Endothelial cell of umbilical vein (primary cell): ENCODE measurements at regions not wholly inside any gene's neighbourhood (a gene's known extent, or its start where the extent isn't known, plus 50 kb on each side); places are given as distances from the start of the nearest gene placed in this dataset.

Source experiments
- BruUV-seq: library from RNA; stranded (reverse); fragments of 400-500 nt; replicated peaks from 2 replicates; lab custom pipeline; 2021; lab: Mats Ljungman, UMichigan
- CTCF ChIA-PET: fragments of 300-600, 350-600 bp; sonication (Branson Sonifier 250); formaldehyde crosslinking; loops from one replicate; lab custom pipeline; 2021; ENCODE audit warnings: antibody characterized with exemption, inconsistent platforms; lab: Charles Lee
- POLR2A ChIA-PET: fragments of 300-600, 350-600 bp; sonication (Branson Sonifier 250); formaldehyde crosslinking; loops from one replicate; lab custom pipeline; 2021; ENCODE audit warnings: antibody characterized with exemption, inconsistent platforms; lab: Charles Lee
- DNase-seq: peaks from one replicate; pipeline ENCODE4 v3.0.0-alpha.2; 2011; ENCODE audit warnings: low read depth, low spot score
- FAIRE-seq: peaks from 2 replicates; lab custom pipeline; 2011; peaks lifted over from hg19 to GRCh38; lab: Jason Lieb, UNC
- H2AFZ ChIP-seq: 2 replicates; pipeline ENCODE4 v1.6.0; 2012; ENCODE audit warnings: low read depth, low read length, control low read depth, inconsistent platforms
- H3K27ac ChIP-seq: 2 replicates; pipeline ENCODE4 v1.5.1; 2011; ENCODE audit warnings: low read depth, mild to moderate bottlenecking, control low read depth, low read length, moderate library complexity; ENCODE audit not compliant: insufficient read depth
- H3K27me3 ChIP-seq, 2 experiments: 2 replicates each; pipeline versions ENCODE4 v1.6.0 to v1.6.1; 2011; ENCODE audit warnings: low read length in 2 of 2, mixed read lengths in 1 of 2; ENCODE audit not compliant: control insufficient read depth in 2 of 2, insufficient read depth in 2 of 2
- H3K36me3 ChIP-seq, 2 experiments: 2 replicates in 1 of 2; 3 replicates in 1 of 2; pipeline ENCODE4 v1.5.1; 2011; ENCODE audit warnings: low read length in 2 of 2, mild to moderate bottlenecking in 1 of 2, moderate library complexity in 1 of 2; ENCODE audit not compliant: control insufficient read depth in 2 of 2, insufficient read depth in 2 of 2; ENCODE audit errors: extremely low read depth in 1 of 2
- H3K4me1 ChIP-seq: 3 replicates; pipeline ENCODE4 v1.5.1; 2011; ENCODE audit warnings: mild to moderate bottlenecking, low read length; ENCODE audit not compliant: control insufficient read depth, insufficient read depth; ENCODE audit errors: extremely low read depth
- H3K4me2 ChIP-seq: 2 replicates; pipeline ENCODE4 v1.6.1; 2011; ENCODE audit warnings: low read length, control low read depth, mixed read lengths; ENCODE audit not compliant: insufficient read depth
- H3K4me3 ChIP-seq, 3 experiments: fragments of 200-600 bp in 1 of 3; sonication (generic), shearing (Covaris generic) in 1 of 3; replicated peaks in 1 of 3; 2 replicates each; pipeline ENCODE4 v1.5.1; 2011 to 2016; ENCODE audit warnings: control low read depth in 3 of 3, low read length in 3 of 3, mild to moderate bottlenecking in 2 of 3, inconsistent platforms in 1 of 3, low read depth in 1 of 3, moderate library complexity in 1 of 3; ENCODE audit not compliant: insufficient read depth in 1 of 3
- H3K79me2 ChIP-seq: 2 replicates; pipeline ENCODE4 v1.6.0; 2012; ENCODE audit warnings: low read length, inconsistent platforms; ENCODE audit not compliant: control insufficient read depth, insufficient read depth
- H3K9ac ChIP-seq: replicated peaks from 2 replicates; pipeline ENCODE3; 2011; ENCODE audit warnings: low read length, control low read depth; ENCODE audit not compliant: insufficient read depth; ENCODE audit errors: extremely low read depth
- H3K9me1 ChIP-seq: replicated peaks from 3 replicates; pipeline ENCODE4 v1.6.0; 2011; ENCODE audit warnings: mild to moderate bottlenecking, low read length; ENCODE audit not compliant: control insufficient read depth, insufficient read depth; ENCODE audit errors: extremely low read depth
- H3K9me3 ChIP-seq: replicated peaks from 2 replicates; pipeline ENCODE4 v1.5.1; 2012; ENCODE audit warnings: low read length, inconsistent platforms; ENCODE audit not compliant: control insufficient read depth, insufficient read depth
- H4K20me1 ChIP-seq: replicated peaks from 2 replicates; pipeline ENCODE3; 2011; ENCODE audit warnings: mild to moderate bottlenecking, low read length; ENCODE audit not compliant: control insufficient read depth, insufficient read depth; ENCODE audit errors: extremely low read depth
- EZH2 ChIP-seq: IDR thresholded peaks from 2 replicates; pipeline ENCODE4 v1.6.1; 2012; ENCODE audit warnings: borderline replicate concordance, low read depth, mild to moderate bottlenecking, moderate library complexity, low read length, inconsistent platforms; ENCODE audit not compliant: severe bottlenecking
- FOS ChIP-seq: IDR thresholded peaks from 2 replicates; pipeline ENCODE4 v1.6.1; 2011; ENCODE audit warnings: mild to moderate bottlenecking, low read length, moderate library complexity, borderline replicate concordance; ENCODE audit not compliant: insufficient read depth
- GATA2 ChIP-seq: IDR thresholded peaks from 2 replicates; pipeline ENCODE4 v1.7.0; 2011; ENCODE audit warnings: low read depth, mild to moderate bottlenecking, moderate library complexity, mixed read lengths, low read length; ENCODE audit not compliant: insufficient read length, insufficient read depth
- JUN ChIP-seq: IDR thresholded peaks from 2 replicates; pipeline ENCODE4 v1.6.1; 2011; ENCODE audit warnings: borderline replicate concordance, low read depth; ENCODE audit not compliant: insufficient read length, insufficient read depth
- MYC ChIP-seq: IDR thresholded peaks from one replicate; pipeline ENCODE4 v1.6.1; 2011; ENCODE audit warnings: mild to moderate bottlenecking, low read depth, low read length
- POLR2A ChIP-seq: IDR thresholded peaks from 2 replicates; pipeline ENCODE4 v1.6.1; 2012; ENCODE audit warnings: low read depth, mild to moderate bottlenecking, control low read depth, low read length
- POLR2AphosphoS5 ChIP-seq: IDR thresholded peaks from 2 replicates; pipeline ENCODE4 v1.6.1; 2012; ENCODE audit warnings: low read depth, mild to moderate bottlenecking, control low read depth, low read length, moderate library complexity; ENCODE audit not compliant: insufficient read depth
- dilution Hi-C: fragments of 300-500 bp; cut with MboI; formaldehyde crosslinking; loops from one replicate; pipeline ENCODE4 v1.15.0; 2019; ENCODE audit warnings: low sequenced_read_pairs; ENCODE audit not compliant: extremely low pct_ligation_motif_present
- intact Hi-C: fragments of 100-400 bp; cut with micrococcal nuclease; formaldehyde crosslinking; loops from one replicate; pipeline ENCODE4 v1.10.0; 2022
- TF ChIP-seq, protein P1 (sequence below): IDR thresholded peaks from 2 replicates; pipeline ENCODE4 v1.6.1; 2011; ENCODE audit not compliant: insufficient read depth, insufficient read length
- TF ChIP-seq, protein P2 (sequence below), 2 donors: IDR thresholded peaks; 1 replicate in 1 of 2; 2 replicates in 1 of 2; pipeline ENCODE4 v1.5.1; 2011; ENCODE audit warnings: low read length in 2 of 2, mild to moderate bottlenecking in 2 of 2, moderate library complexity in 2 of 2, control low read depth in 1 of 2, inconsistent platforms in 1 of 2, low read depth in 1 of 2; ENCODE audit not compliant: insufficient read depth in 1 of 2; ENCODE audit errors: extremely low read depth in 1 of 2

DNA sequence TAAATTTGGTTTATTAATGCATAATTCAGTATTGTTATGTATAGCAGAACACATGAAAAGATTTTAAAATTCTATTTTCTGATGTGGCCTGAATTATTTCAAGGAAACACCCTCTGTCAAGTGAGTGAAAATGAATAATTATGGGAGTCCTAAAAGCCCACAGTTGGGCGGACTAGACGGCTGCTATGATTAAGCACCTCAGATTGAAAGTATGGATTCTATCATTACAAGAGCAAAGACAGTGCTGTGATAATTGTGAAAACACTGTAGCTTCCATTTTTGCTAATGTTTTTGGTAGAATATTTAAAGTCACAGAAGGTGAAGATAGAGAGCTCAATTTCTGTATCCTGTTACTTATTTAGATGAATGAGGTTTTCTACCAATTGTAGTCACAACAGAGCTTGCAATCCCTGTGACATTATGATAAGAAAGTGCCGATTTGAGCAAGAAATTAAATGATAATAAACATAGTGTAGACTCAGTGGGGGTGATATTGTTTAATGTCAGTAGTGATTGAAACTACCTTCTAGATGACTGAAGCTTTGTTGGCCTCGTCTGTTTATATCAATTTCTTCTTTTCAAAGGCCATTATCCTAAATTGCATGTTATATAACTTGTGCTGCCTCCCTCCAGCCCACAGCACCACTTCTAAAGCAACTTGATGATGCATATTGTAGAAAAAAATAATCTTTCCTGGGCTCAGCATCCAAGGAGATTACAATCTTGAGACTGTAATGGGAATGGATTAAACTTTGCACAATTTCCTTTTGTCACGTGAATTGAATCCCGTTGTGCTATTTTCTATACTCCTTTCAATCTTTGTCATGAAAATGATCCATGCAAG lies 359.8 kb downstream of the BTG1 start:
- DNase-seq, result no peak
- Histone ChIP-seq H3K4me2 (no peak overlapping the region), H3K9ac (no peak overlapping the region), H3K4me3 (no peak overlapping the region), H3K4me1 (no peaks in the 10 kb centered on the region), H2AFZ (no peak overlapping the region), H3K27me3 (no peaks in the 10 kb centered on the region), H3K27ac (no peak overlapping the region), H3K36me3 (no peaks in the 10 kb centered on the region), H3K9me3 (no peaks in the 10 kb centered on the region), H3K79me2 (no peaks in the 10 kb centered on the region), H4K20me1 (no peaks in the 10 kb centered on the region), H3K9me1 (no peaks in the 10 kb centered on the region)
- FAIRE-seq, result no peak
- no peak for TF ChIP-seq MYC
- TF ChIP-seq POLR2AphosphoS5, result no peak
- TF ChIP-seq POLR2A, result no peak
- no peak for TF ChIP-seq GATA2
- no peak for TF ChIP-seq JUN
- TF ChIP-seq, protein P1, sequence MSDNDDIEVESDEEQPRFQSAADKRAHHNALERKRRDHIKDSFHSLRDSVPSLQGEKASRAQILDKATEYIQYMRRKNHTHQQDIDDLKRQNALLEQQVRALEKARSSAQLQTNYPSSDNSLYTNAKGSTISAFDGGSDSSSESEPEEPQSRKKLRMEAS, result no peak
- TF ChIP-seq FOS, result no peak
- TF ChIP-seq, protein P2, sequence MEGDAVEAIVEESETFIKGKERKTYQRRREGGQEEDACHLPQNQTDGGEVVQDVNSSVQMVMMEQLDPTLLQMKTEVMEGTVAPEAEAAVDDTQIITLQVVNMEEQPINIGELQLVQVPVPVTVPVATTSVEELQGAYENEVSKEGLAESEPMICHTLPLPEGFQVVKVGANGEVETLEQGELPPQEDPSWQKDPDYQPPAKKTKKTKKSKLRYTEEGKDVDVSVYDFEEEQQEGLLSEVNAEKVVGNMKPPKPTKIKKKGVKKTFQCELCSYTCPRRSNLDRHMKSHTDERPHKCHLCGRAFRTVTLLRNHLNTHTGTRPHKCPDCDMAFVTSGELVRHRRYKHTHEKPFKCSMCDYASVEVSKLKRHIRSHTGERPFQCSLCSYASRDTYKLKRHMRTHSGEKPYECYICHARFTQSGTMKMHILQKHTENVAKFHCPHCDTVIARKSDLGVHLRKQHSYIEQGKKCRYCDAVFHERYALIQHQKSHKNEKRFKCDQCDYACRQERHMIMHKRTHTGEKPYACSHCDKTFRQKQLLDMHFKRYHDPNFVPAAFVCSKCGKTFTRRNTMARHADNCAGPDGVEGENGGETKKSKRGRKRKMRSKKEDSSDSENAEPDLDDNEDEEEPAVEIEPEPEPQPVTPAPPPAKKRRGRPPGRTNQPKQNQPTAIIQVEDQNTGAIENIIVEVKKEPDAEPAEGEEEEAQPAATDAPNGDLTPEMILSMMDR (IDR thresholded peaks at IDR 0.05; ENCODE audit: extremely low read depth in 1 of 2, insufficient read depth in 1 of 2, low read depth in 1 of 2, low read length in 2 of 2), result no peak
- TF ChIP-seq EZH2, result no peak
- CTCF ChIA-PET, result interaction anchor here (1.1 kb wide), 1 partner anchor 26 kb away, joined by 6 read pairs; no protein-coding TSS in a partner anchor
- POLR2A ChIA-PET, result no interaction called here
- intact Hi-C loops (no loop called here), dilution Hi-C loops (no loop called here)
- no TSS peak for BruUV-seq
